C4-2B (cell line): ENCODE measurements at regions not wholly inside any gene's neighbourhood (a gene's known extent, or its start where the extent isn't known, plus 50 kb on each side); places are given as distances from the start of the nearest gene placed in this dataset.

Source experiments
- CTCF ChIP-seq: fragments of 450-650 bp; conservative IDR thresholded peaks from 2 replicates; pipeline ENCODE4 v1.5.1; 2017; ENCODE audit warnings: mild to moderate bottlenecking
- ZFX ChIP-seq: fragments of 450-650 bp; IDR thresholded peaks from 2 replicates; pipeline ENCODE4 v1.6.1; 2017

- TF ChIP-seq ZFX, result no peak
- TF ChIP-seq CTCF, result no peak
These were observed 939.2 kb upstream of the NRXN1 start for GRCh38 chr2:51971136-51971535.
